GM18868 (cell line): ENCODE measurements at regions not wholly inside any gene's neighbourhood (a gene's known extent, or its start where the extent isn't known, plus 50 kb on each side); places are given as distances from the start of the nearest gene placed in this dataset.
"Not testable (repeated sequence)": the region's sequence is repeated elsewhere in the genome, so short reads cannot be mapped to it uniquely, and the experiment has no call there.

Experiments used
- ATAC-seq: cut with Tn5 transposase; IDR thresholded peaks from one replicate; pipeline ENCODE4 v1.9.1; 2021; ENCODE audit warnings: mild to moderate bottlenecking, moderate library complexity; ENCODE audit not compliant: unreplicated experiment

- ATAC-seq, result no peak
Observed at GRCh38 chr2:2660789-2661355, 329.8 kb upstream of the MYT1L start.

GRCh38 chr2:2657121-2657962 is 326.3 kb upstream of the MYT1L start:
- ATAC-seq, result no peak

- ATAC-seq, result no peak
Observed at GRCh38 chr2:2656115-2657011, 325.3 kb upstream of the MYT1L start.

- ATAC-seq, result no peak
Observed at GRCh38 chr2:2655453-2656114, 324.5 kb upstream of the MYT1L start.

- no peak for ATAC-seq
Observed at GRCh38 chr2:2653231-2653630, 322.2 kb upstream of the MYT1L start.

GRCh38 chr2:2650608-2651375 is 319.7 kb upstream of the MYT1L start:
- no peak for ATAC-seq

GRCh38 chr2:2649109-2650072 is 318.3 kb upstream of the MYT1L start:
- ATAC-seq, result no peak

GRCh38 chr2:2648094-2648493 is 317.0 kb upstream of the MYT1L start:
- no peak for ATAC-seq

GRCh38 chr2:2647141-2647541 is 316.1 kb upstream of the MYT1L start:
- ATAC-seq, result no peak

- ATAC-seq, result no peak
Observed at GRCh38 chr2:2646433-2647051, 315.5 kb upstream of the MYT1L start.

- no peak for ATAC-seq
Observed at GRCh38 chr2:2645162-2645855, 314.2 kb upstream of the MYT1L start.

GRCh38 chr2:2644751-2645150 is 313.7 kb upstream of the MYT1L start:
- ATAC-seq, result not testable (repeated sequence)

GRCh38 chr2:2644040-2644439 is 313.0 kb upstream of the MYT1L start:
- no peak for ATAC-seq

GRCh38 chr2:2642906-2643890 is 312.1 kb upstream of the MYT1L start:
- ATAC-seq, result no peak

- ATAC-seq, result no peak
Observed at GRCh38 chr2:2641541-2642410, 310.7 kb upstream of the MYT1L start.

- ATAC-seq, result no peak
Observed at GRCh38 chr2:2640818-2641217, 309.7 kb upstream of the MYT1L start.
